HFFc6 (cell line): ENCODE measurements at regions not wholly inside any gene's neighbourhood (a gene's known extent, or its start where the extent isn't known, plus 50 kb on each side); places are given as distances from the start of the nearest gene placed in this dataset.

Source experiments
- DNase-seq: peaks from one replicate; pipeline ENCODE4 v3.0.0-alpha.2; 2018
- H3K27ac Mint-ChIP-seq: 2 replicates; pipeline ENCODE4 v1.8.0; 2020; ENCODE audit warnings: mild to moderate bottlenecking, mixed read lengths
- H3K27me3 Mint-ChIP-seq: 2 replicates; pipeline ENCODE4 v1.8.0; 2021; ENCODE audit warnings: mild to moderate bottlenecking, moderate library complexity, mixed read lengths; ENCODE audit not compliant: insufficient read depth
- H3K36me3 Mint-ChIP-seq: 2 replicates; pipeline ENCODE4 v1.8.0; 2021; ENCODE audit warnings: low read depth, mixed read lengths
- H3K4me1 Mint-ChIP-seq: 2 replicates; pipeline ENCODE4 v1.8.0; 2020; ENCODE audit warnings: low read depth, mixed read lengths
- H3K4me3 Mint-ChIP-seq: 2 replicates; pipeline ENCODE4 v1.8.0; 2020; ENCODE audit warnings: mild to moderate bottlenecking, moderate library complexity, mixed read lengths
- H3K9me3 Mint-ChIP-seq: 2 replicates; pipeline ENCODE4 v1.8.0; 2020; ENCODE audit warnings: mild to moderate bottlenecking, mixed read lengths
- TF ChIP-seq, protein P1 (sequence below): fragments of 200-600 bp; sonication (generic); IDR thresholded peaks from 2 replicates; pipeline ENCODE4 v1.5.0; 2021; ENCODE audit warnings: antibody characterized with exemption, mild to moderate bottlenecking

GRCh38 chr3:126292318-126293070 lies 64.7 kb downstream of the KLF15 start:
- Mint-ChIP-seq H3K9me3 (no peaks in the 10 kb centered on the region), H3K4me3 (no peak overlapping the region), H3K27ac (no peak overlapping the region), H3K27me3 (peaks cover 14% of the 10 kb centered on the region), H3K4me1 (peaks cover 34% of the 10 kb centered on the region), H3K36me3 (no peaks in the 10 kb centered on the region; the same call in 1 of the 2 replicates)
- TF ChIP-seq, protein P1, sequence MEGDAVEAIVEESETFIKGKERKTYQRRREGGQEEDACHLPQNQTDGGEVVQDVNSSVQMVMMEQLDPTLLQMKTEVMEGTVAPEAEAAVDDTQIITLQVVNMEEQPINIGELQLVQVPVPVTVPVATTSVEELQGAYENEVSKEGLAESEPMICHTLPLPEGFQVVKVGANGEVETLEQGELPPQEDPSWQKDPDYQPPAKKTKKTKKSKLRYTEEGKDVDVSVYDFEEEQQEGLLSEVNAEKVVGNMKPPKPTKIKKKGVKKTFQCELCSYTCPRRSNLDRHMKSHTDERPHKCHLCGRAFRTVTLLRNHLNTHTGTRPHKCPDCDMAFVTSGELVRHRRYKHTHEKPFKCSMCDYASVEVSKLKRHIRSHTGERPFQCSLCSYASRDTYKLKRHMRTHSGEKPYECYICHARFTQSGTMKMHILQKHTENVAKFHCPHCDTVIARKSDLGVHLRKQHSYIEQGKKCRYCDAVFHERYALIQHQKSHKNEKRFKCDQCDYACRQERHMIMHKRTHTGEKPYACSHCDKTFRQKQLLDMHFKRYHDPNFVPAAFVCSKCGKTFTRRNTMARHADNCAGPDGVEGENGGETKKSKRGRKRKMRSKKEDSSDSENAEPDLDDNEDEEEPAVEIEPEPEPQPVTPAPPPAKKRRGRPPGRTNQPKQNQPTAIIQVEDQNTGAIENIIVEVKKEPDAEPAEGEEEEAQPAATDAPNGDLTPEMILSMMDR: no peak
- DNase-seq: no peak

GRCh38 chr3:126291537-126291936 lies 65.7 kb downstream of the KLF15 start:
- no peak overlapping the region for H3K27ac Mint-ChIP-seq
- H3K36me3 Mint-ChIP-seq: no peaks in the 10 kb centered on the region; the same call in 1 of the 2 replicates
- H3K4me1 Mint-ChIP-seq: peaks cover 44% of the 10 kb centered on the region
- TF ChIP-seq, protein P1: no peak
- peaks cover 14% of the 10 kb centered on the region for H3K27me3 Mint-ChIP-seq
- DNase-seq: no peak
- H3K4me3 Mint-ChIP-seq: no peak overlapping the region
- no peaks in the 10 kb centered on the region for H3K9me3 Mint-ChIP-seq

DNA sequence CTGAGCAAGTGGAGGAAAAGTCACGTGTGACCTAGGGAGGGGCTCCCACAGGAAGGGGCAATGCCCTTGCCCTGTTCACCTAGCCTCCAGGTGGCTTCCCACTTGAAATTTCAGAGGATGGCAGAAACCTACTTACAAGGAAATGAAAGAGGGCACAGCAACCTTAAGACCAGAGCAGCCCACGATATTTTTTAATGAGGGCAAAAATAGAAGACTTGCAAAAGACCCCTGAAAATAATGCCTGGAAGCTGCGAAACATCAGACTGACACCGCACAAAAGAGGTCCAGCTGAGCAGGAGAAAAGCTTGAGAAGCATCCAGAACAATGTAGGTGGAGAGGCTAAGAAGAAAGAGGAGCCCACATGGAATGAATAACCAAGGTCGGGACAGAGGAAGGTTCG lies 66.1 kb downstream of the KLF15 start:
- no peak overlapping the region for H3K27ac Mint-ChIP-seq
- H3K36me3 Mint-ChIP-seq: no peaks in the 10 kb centered on the region; the same call in 1 of the 2 replicates
- no peaks in the 10 kb centered on the region for H3K9me3 Mint-ChIP-seq
- TF ChIP-seq, protein P1: no peak
- no peak for DNase-seq
- peaks cover 14% of the 10 kb centered on the region for H3K27me3 Mint-ChIP-seq
- no peak overlapping the region for H3K4me3 Mint-ChIP-seq
- H3K4me1 Mint-ChIP-seq: peaks cover 47% of the 10 kb centered on the region

DNA sequence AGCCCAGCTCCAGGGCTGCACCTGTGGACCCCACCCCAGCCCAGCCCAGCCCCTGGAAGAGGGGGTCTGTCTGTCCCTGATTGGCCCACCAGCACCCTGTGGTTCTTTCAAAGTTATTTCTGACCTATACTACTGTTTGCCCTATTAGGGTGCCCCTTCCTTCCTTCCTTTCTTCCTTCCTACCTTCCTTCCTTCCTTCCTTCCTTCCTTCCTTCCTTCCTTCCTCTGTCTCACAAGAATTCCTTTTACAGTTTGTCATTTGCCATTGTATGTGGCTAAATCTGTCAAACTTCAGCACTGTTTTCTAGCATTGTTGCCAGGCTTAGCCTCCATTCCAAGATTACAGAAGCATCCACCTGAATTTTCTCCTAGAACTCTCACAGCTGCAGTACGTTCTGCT lies 66.9 kb downstream of the KLF15 start:
- Mint-ChIP-seq H3K9me3 (no peaks in the 10 kb centered on the region), H3K36me3 (no peaks in the 10 kb centered on the region; the same call in 1 of the 2 replicates), H3K4me3 (no peak overlapping the region), H3K4me1 (peaks cover 47% of the 10 kb centered on the region), H3K27me3 (peaks cover 14% of the 10 kb centered on the region), H3K27ac (no peak overlapping the region)
- TF ChIP-seq, protein P1: no peak
- no peak for DNase-seq

GRCh38 chr3:126289096-126289495 lies 68.1 kb downstream of the KLF15 start:
- H3K36me3 Mint-ChIP-seq: no peaks in the 10 kb centered on the region; the same call in 1 of the 2 replicates
- TF ChIP-seq, protein P1: no peak
- H3K27me3 Mint-ChIP-seq: peaks cover 14% of the 10 kb centered on the region
- no peak overlapping the region for H3K4me3 Mint-ChIP-seq
- H3K9me3 Mint-ChIP-seq: no peaks in the 10 kb centered on the region
- no peak for DNase-seq
- peaks cover 51% of the 10 kb centered on the region for H3K4me1 Mint-ChIP-seq
- no peak overlapping the region for H3K27ac Mint-ChIP-seq
